Chondrocyte (in vitro differentiated cells): ENCODE measurements at regions not wholly inside any gene's neighbourhood (a gene's known extent, or its start where the extent isn't known, plus 50 kb on each side); places are given as distances from the start of the nearest gene placed in this dataset.
"Not testable (repeated sequence)": the region's sequence is repeated elsewhere in the genome, so short reads cannot be mapped to it uniquely, and the experiment has no call there.

Source experiments
- DNase-seq: peaks from one replicate; pipeline ENCODE4 v3.0.0; 2021; ENCODE audit warnings: mixed read lengths, low spot score
- H3K27ac Mint-ChIP-seq: one replicate; pipeline ENCODE4 v1.8.0; 2021; ENCODE audit warnings: mild to moderate bottlenecking, moderate library complexity, mixed read lengths; ENCODE audit not compliant: unreplicated experiment
- H3K27me3 Mint-ChIP-seq: 2 replicates; pipeline ENCODE4 v1.8.0; 2021; ENCODE audit warnings: low read depth, mixed read lengths
- H3K36me3 Mint-ChIP-seq: 2 replicates; pipeline ENCODE4 v1.8.0; 2021; ENCODE audit warnings: low read depth, mixed read lengths
- H3K4me1 Mint-ChIP-seq: 2 replicates; pipeline ENCODE4 v1.8.0; 2021; ENCODE audit warnings: low read depth, mild to moderate bottlenecking, mixed read lengths
- H3K4me3 Mint-ChIP-seq: one replicate; pipeline ENCODE4 v1.8.0; 2021; ENCODE audit warnings: mild to moderate bottlenecking, moderate library complexity, mixed read lengths; ENCODE audit not compliant: unreplicated experiment
- H3K9me3 Mint-ChIP-seq: 2 replicates; pipeline ENCODE4 v1.8.0; 2021; ENCODE audit warnings: low read depth, mixed read lengths
- CTCF ChIP-seq: fragments of 200-600 bp; sonication (generic); IDR thresholded peaks from 2 replicates; pipeline ENCODE4 v1.5.0; 2021; ENCODE audit warnings: antibody characterized with exemption, mild to moderate bottlenecking, moderate library complexity

GRCh38 chr15:39030291-39031070, 465.9 kb upstream of the RASGRP1 start:
- Mint-ChIP-seq H3K4me1 (peaks cover 19% of the 10 kb centered on the region), H3K4me3 (no peak overlapping the region), H3K9me3 (peaks cover 4% of the 10 kb centered on the region), H3K27me3 (no peaks in the 10 kb centered on the region), H3K27ac (no peak overlapping the region), H3K36me3 (no peaks in the 10 kb centered on the region)
- TF ChIP-seq CTCF = no peak
- no peak for DNase-seq

- DNase-seq = no peak
- H3K4me1 Mint-ChIP-seq = peaks cover 14% of the 10 kb centered on the region
- TF ChIP-seq CTCF = no peak
- no peaks in the 10 kb centered on the region for H3K27me3 Mint-ChIP-seq
- H3K9me3 Mint-ChIP-seq = peaks cover 4% of the 10 kb centered on the region
- no peaks in the 10 kb centered on the region for H3K36me3 Mint-ChIP-seq
- H3K4me3 Mint-ChIP-seq = no peak overlapping the region
- no peak overlapping the region for H3K27ac Mint-ChIP-seq
These were observed 467.0 kb upstream of the RASGRP1 start for GRCh38 chr15:39031596-39031995.

DNA sequence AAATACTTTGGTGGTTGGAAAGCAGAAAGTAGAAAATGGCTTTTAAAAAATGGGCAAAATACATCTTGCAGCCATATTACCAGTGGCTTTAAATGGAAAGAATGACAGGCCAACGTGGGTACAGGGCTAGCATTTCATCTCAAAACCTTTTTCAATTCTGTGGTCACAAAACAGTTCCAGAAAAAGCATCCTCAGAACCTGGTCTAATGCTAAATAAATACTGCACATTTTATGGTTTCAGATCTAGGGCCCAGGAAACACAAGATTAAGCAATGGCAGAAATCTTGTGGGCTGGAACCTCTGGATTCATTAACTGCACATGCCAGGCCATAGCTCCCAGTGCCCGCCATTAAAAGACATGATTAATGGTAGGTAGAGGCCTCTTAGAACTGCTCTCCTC, 470.2 kb upstream of the RASGRP1 start:
- Mint-ChIP-seq H3K4me1 (peaks cover 14% of the 10 kb centered on the region), H3K4me3 (no peak overlapping the region), H3K27ac (no peak overlapping the region), H3K9me3 (peaks cover 4% of the 10 kb centered on the region), H3K36me3 (no peaks in the 10 kb centered on the region), H3K27me3 (no peaks in the 10 kb centered on the region)
- no peak for DNase-seq
- TF ChIP-seq CTCF = no peak

GRCh38 chr15:39037611-39038010, 473.0 kb upstream of the RASGRP1 start:
- not testable (repeated sequence) for DNase-seq, H3K9me3 Mint-ChIP-seq, H3K36me3 Mint-ChIP-seq, H3K4me3 Mint-ChIP-seq, H3K4me1 Mint-ChIP-seq, H3K27me3 Mint-ChIP-seq, H3K27ac Mint-ChIP-seq

GRCh38 chr15:39040861-39041260, 476.2 kb upstream of the RASGRP1 start:
- H3K9me3 Mint-ChIP-seq = no peaks in the 10 kb centered on the region
- no peaks in the 10 kb centered on the region for H3K27me3 Mint-ChIP-seq
- H3K27ac Mint-ChIP-seq = no peak overlapping the region
- H3K4me3 Mint-ChIP-seq = no peak overlapping the region
- no peak for DNase-seq
- H3K36me3 Mint-ChIP-seq = no peaks in the 10 kb centered on the region
- no peaks in the 10 kb centered on the region for H3K4me1 Mint-ChIP-seq
- no peak for TF ChIP-seq CTCF

DNA sequence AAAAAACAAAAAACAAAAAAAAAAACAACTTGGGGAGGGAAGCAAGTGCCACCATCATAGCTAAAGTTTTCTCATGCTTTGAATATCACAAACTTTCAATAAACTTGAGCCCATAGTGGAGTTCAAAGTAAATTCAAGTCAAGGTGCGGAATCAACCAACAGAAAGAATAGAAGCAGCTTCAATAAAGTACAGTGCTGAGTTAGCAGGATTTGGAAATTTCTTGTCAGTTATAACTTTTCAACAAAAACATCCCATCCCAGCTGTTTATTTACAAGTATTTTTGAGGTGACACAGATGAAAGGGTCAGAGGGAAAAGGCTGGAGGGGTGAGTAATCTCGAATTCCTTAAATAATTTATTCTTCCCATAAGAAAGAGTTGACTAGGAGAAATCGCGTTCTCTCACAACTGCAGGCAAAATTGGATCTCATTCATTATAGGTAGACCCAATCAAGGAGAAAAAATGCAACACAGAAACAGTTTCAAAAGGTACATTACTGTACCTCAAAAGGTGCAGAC, 477.4 kb upstream of the RASGRP1 start:
- H3K27ac Mint-ChIP-seq = no peak overlapping the region
- no peaks in the 10 kb centered on the region for H3K4me1 Mint-ChIP-seq
- H3K36me3 Mint-ChIP-seq = no peaks in the 10 kb centered on the region
- no peaks in the 10 kb centered on the region for H3K27me3 Mint-ChIP-seq
- DNase-seq = no peak
- H3K9me3 Mint-ChIP-seq = no peaks in the 10 kb centered on the region
- H3K4me3 Mint-ChIP-seq = no peak overlapping the region
- TF ChIP-seq CTCF = no peak
